ENCODE measurements at regions not wholly inside any gene's neighbourhood (a gene's known extent, or its start where the extent isn't known, plus 50 kb on each side); places are given as distances from the start of the nearest gene placed in this dataset.
A peak's percentile ranks its signal among the peaks of the same experiment; 100 is the strongest.

DNA sequence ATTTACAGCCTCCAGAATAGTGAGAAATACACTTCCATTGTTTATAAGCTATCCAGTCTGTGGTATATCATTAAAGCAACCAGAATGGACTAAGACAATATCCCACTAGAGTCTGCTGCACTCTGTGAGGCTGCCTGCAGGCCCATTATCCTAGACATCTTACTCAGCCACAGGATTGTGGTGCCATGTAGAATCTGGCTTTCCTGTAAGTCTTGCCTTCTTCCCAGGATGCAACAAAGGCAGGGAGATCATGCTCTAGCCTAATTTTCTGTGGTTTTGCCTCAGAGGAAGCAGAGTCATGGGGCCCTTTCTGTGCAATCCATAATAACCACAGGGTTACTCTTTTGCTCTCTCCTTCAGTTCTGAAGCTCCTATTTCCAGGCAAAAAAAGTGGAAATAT, 299.1 kb upstream of the DEPDC1 start:
- H3K9me3 ChIP-seq (ENCODE audit: control insufficient read depth in 4 of 4, insufficient read depth in 3 of 4, low read length in 3 of 4) = no peaks in the 10 kb centered on the region
- no peak overlapping the region for H3K4me3 ChIP-seq
- no peaks in the 10 kb centered on the region for H3K36me3 ChIP-seq (ENCODE audit: control insufficient read depth in 4 of 4, insufficient read depth in 4 of 4, low read length in 4 of 4)
- peaks cover 0 to 2% (median 0%) of the 10 kb centered on the region in 5 donors for H3K4me1 ChIP-seq (ENCODE audit: control insufficient read depth in 5 of 5, insufficient read depth in 5 of 5, low read length in 5 of 5)
- ATAC-seq (ENCODE audit: insufficient read depth, low FRiP score) (no peak), DNase-seq (no peak)
- H3K9ac ChIP-seq (ENCODE audit: insufficient read depth in 1 of 2, low read length in 2 of 2) = no peak overlapping the region
- no peak overlapping the region for H3K27ac ChIP-seq (ENCODE audit: low read depth in 1 of 2, low read length in 1 of 2)
- H3K27me3 ChIP-seq (ENCODE audit: control insufficient read depth in 3 of 3, insufficient read depth in 3 of 3, low read length in 2 of 3) = no peaks in the 10 kb centered on the region
- TF ChIP-seq, protein P1, sequence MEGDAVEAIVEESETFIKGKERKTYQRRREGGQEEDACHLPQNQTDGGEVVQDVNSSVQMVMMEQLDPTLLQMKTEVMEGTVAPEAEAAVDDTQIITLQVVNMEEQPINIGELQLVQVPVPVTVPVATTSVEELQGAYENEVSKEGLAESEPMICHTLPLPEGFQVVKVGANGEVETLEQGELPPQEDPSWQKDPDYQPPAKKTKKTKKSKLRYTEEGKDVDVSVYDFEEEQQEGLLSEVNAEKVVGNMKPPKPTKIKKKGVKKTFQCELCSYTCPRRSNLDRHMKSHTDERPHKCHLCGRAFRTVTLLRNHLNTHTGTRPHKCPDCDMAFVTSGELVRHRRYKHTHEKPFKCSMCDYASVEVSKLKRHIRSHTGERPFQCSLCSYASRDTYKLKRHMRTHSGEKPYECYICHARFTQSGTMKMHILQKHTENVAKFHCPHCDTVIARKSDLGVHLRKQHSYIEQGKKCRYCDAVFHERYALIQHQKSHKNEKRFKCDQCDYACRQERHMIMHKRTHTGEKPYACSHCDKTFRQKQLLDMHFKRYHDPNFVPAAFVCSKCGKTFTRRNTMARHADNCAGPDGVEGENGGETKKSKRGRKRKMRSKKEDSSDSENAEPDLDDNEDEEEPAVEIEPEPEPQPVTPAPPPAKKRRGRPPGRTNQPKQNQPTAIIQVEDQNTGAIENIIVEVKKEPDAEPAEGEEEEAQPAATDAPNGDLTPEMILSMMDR (IDR thresholded peaks at IDR 0.05; ENCODE audit: control extremely low read depth, extremely low read depth) = no peak

- TF ChIP-seq, protein P1 (IDR thresholded peaks at IDR 0.05; ENCODE audit: control extremely low read depth, extremely low read depth) = no peak
- no peak overlapping the region for H3K4me3 ChIP-seq
- no peaks in the 10 kb centered on the region for H3K36me3 ChIP-seq (ENCODE audit: control insufficient read depth in 4 of 4, insufficient read depth in 4 of 4, low read length in 4 of 4)
- H3K27me3 ChIP-seq (ENCODE audit: control insufficient read depth in 3 of 3, insufficient read depth in 3 of 3, low read length in 2 of 3) = no peaks in the 10 kb centered on the region
- H3K27ac ChIP-seq (ENCODE audit: low read depth in 1 of 2, low read length in 1 of 2) = no peak overlapping the region
- no peaks in the 10 kb centered on the region for H3K9me3 ChIP-seq (ENCODE audit: control insufficient read depth in 4 of 4, insufficient read depth in 3 of 4, low read length in 3 of 4)
- peaks cover 0 to 2% (median 0%) of the 10 kb centered on the region in 5 donors for H3K4me1 ChIP-seq (ENCODE audit: control insufficient read depth in 5 of 5, insufficient read depth in 5 of 5, low read length in 5 of 5)
- no peak for DNase-seq
- no peak for ATAC-seq (ENCODE audit: insufficient read depth, low FRiP score)
- H3K9ac ChIP-seq (ENCODE audit: insufficient read depth in 1 of 2, low read length in 2 of 2) = no peak overlapping the region
Observed at GRCh38 chr1:68796888-68797287, 300.0 kb upstream of the DEPDC1 start.

DNA sequence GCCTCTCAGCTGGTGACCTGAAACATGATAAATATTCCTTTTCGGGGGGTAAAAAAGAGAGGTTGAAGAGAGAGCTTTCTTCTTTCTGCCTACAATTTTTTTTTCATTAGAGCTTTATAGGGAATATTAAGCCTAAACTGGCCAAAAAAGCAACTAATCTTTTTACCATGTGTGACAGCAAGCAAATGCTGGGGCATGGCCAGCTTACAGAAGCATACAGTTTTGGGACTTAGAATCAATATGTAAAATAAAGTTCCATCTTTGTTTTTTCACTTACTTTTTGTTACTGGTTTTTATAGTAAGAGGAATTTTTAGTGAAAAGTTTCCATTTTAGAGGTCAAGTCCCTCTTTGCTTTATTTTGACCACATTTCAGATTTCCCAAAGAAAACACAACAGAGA, 301.2 kb upstream of the DEPDC1 start:
- no peak for ATAC-seq (ENCODE audit: insufficient read depth, low FRiP score)
- TF ChIP-seq, protein P1 (IDR thresholded peaks at IDR 0.05; ENCODE audit: control extremely low read depth, extremely low read depth) = no peak
- Histone ChIP-seq H3K4me3 (no peak overlapping the region), H3K36me3 (ENCODE audit: control insufficient read depth in 4 of 4, insufficient read depth in 4 of 4, low read length in 4 of 4) (no peaks in the 10 kb centered on the region), H3K27me3 (ENCODE audit: control insufficient read depth in 3 of 3, insufficient read depth in 3 of 3, low read length in 2 of 3) (no peaks in the 10 kb centered on the region), H3K9ac (ENCODE audit: insufficient read depth in 1 of 2, low read length in 2 of 2) (no peak overlapping the region), H3K9me3 (ENCODE audit: control insufficient read depth in 4 of 4, insufficient read depth in 3 of 4, low read length in 3 of 4) (no peaks in the 10 kb centered on the region), H3K27ac (ENCODE audit: low read depth in 1 of 2, low read length in 1 of 2) (no peak overlapping the region), H3K4me1 (ENCODE audit: control insufficient read depth in 5 of 5, insufficient read depth in 5 of 5, low read length in 5 of 5) (peaks cover 0 to 2% (median 0%) of the 10 kb centered on the region in 5 donors)
- DNase-seq = no peak
- 90 to 95% methylated on average over 1 of the region's 1 CpG for WGBS, 2 donors

- ATAC-seq (ENCODE audit: insufficient read depth, low FRiP score) (no peak), DNase-seq (peak in 1 of 3 donors; percentile 40)
- H3K27ac ChIP-seq (ENCODE audit: low read depth in 1 of 2, low read length in 1 of 2) = no peak overlapping the region
- no peaks in the 10 kb centered on the region for H3K27me3 ChIP-seq (ENCODE audit: control insufficient read depth in 3 of 3, insufficient read depth in 3 of 3, low read length in 2 of 3)
- H3K36me3 ChIP-seq (ENCODE audit: control insufficient read depth in 4 of 4, insufficient read depth in 4 of 4, low read length in 4 of 4) = no peaks in the 10 kb centered on the region
- H3K4me3 ChIP-seq = no peak overlapping the region
- peaks cover 0 to 3% (median 0%) of the 10 kb centered on the region in 4 donors for H3K9me3 ChIP-seq (ENCODE audit: control insufficient read depth in 4 of 4, insufficient read depth in 3 of 4, low read length in 3 of 4)
- TF ChIP-seq, protein P1 (IDR thresholded peaks at IDR 0.05; ENCODE audit: control extremely low read depth, extremely low read depth) = no peak
- no peak overlapping the region for H3K9ac ChIP-seq (ENCODE audit: insufficient read depth in 1 of 2, low read length in 2 of 2)
- peaks cover 0 to 2% (median 0%) of the 10 kb centered on the region in 5 donors for H3K4me1 ChIP-seq (ENCODE audit: control insufficient read depth in 5 of 5, insufficient read depth in 5 of 5, low read length in 5 of 5)
Observed at GRCh38 chr1:68799096-68799495, 302.2 kb upstream of the DEPDC1 start.
